IPS-18a (cell line): ENCODE measurements at regions not wholly inside any gene's neighbourhood (a gene's known extent, or its start where the extent isn't known, plus 50 kb on each side); places are given as distances from the start of the nearest gene placed in this dataset.

Experiments used
- H3K27ac ChIP-seq: one replicate; pipeline ENCODE4 v1.5.1; 2013; ENCODE audit warnings: low read length
- H3K27me3 ChIP-seq: one replicate; pipeline ENCODE4 v1.6.1; 2013; ENCODE audit warnings: mild to moderate bottlenecking, low read length; ENCODE audit not compliant: control insufficient read depth, insufficient read depth
- H3K36me3 ChIP-seq: one replicate; pipeline ENCODE4 v1.6.1; 2013; ENCODE audit warnings: low read depth, low read length; ENCODE audit not compliant: control insufficient read depth
- H3K4me1 ChIP-seq: one replicate; pipeline ENCODE4 v1.6.1; 2013; ENCODE audit warnings: low read depth, low read length; ENCODE audit not compliant: control insufficient read depth
- H3K4me3 ChIP-seq: one replicate; pipeline ENCODE4 v1.5.1; 2013; ENCODE audit warnings: low read length
- H3K9ac ChIP-seq: one replicate; pipeline ENCODE4 v1.6.1; 2013; ENCODE audit warnings: mild to moderate bottlenecking, low read length, moderate library complexity
- H3K9me3 ChIP-seq: one replicate; pipeline ENCODE4 v1.6.1; 2013; ENCODE audit warnings: low read depth, low read length; ENCODE audit not compliant: control insufficient read depth

DNA sequence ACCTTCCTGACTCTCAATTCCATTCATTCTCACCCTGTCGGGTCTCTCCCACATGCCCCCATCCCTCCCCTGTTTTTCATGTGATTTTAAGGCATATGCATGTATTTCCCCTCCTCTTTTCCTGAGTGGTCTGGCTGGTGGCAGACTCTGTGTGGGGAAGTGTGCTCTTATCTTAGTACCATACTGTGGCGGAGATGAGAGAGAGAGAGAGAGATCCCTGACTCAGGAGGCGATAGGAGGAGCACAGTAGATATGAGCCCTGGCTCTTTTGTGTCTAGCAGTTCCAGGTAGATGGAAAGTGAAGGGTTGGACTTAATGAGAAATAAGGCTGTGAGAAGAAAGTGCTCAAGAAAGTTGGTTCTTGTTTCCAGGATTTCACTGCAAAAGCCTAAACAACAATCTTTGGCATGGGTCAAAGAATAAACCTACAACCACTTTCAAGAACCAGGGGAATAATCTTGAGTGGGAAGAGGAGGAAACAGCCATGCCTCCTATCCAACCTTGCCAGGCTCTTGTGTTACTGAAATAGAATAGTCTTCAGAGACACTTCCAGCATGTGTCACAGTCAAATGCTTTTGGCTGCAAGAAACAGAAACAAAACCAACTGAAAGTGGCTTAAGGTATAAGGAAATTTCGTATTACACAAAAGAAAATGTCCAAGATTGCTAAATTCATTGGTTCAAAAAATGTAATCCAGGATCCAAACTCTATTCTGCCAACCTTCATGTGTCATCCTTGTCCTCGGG, 123.8 kb upstream of the MYLIP start:
- Histone ChIP-seq H3K9ac (no peak overlapping the region), H3K27ac (no peak overlapping the region), H3K27me3 (no peaks in the 10 kb centered on the region), H3K4me1 (no peaks in the 10 kb centered on the region), H3K36me3 (no peaks in the 10 kb centered on the region), H3K9me3 (no peaks in the 10 kb centered on the region), H3K4me3 (no peak overlapping the region)

DNA sequence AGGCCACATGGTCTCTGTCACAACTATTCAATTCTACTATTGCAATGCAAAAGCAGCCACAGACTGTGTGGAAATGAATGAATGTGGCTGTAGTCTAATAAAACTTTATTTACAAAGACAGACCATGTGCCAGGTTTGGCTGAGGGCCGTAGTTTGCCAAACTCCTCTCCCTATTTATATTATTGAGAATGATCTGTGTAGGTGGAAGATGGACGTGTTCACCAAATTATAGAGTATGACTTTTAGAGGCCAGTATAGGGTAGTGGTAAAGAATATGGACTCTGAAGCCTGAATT, 125.7 kb upstream of the MYLIP start:
- no peak overlapping the region for H3K9ac ChIP-seq
- no peak overlapping the region for H3K4me3 ChIP-seq
- H3K36me3 ChIP-seq: no peaks in the 10 kb centered on the region
- no peaks in the 10 kb centered on the region for H3K27me3 ChIP-seq
- H3K4me1 ChIP-seq: peaks cover 4% of the 10 kb centered on the region
- no peaks in the 10 kb centered on the region for H3K9me3 ChIP-seq
- H3K27ac ChIP-seq: no peak overlapping the region

DNA sequence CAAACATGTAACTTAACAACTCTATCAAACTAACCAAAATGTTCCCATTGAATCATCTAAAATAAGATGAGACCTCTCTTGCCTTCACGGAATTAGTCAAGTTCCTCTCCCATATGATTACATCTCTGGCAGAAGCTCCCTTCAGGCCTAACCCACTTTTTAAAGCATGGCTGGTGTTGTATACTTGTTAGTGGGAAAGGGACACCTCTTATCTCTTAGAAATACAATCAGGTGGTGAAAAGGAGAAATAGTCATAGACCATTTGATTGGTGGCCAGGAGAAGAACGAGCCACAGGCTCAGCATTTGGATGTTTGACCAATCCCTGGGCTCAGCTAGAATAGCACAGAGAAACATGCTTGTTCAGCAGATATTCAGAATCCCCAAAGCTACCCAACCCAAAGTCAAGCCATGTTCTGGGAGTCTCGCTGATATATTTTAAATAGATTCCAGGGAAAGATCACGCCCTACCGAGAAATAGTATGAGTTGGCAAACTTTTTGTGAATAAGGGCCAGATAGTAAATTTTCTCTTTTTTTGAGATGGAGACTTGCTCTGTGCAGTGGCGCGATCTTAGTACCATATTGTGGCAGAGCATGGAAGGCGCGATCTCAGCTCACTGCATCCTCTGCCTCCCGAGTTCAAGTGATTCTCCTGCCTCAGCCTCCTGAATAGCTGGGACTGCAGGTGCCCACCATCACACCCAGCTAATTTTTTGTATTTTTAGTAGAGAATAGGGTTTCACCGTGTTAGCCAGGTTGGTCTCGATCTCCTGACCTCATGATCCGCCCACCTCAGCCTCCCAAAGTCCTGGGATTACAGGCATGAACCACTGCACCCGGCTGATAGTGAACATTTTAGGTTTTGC, 126.3 kb upstream of the MYLIP start:
- Histone ChIP-seq H3K27me3 (no peaks in the 10 kb centered on the region), H3K36me3 (no peaks in the 10 kb centered on the region), H3K4me1 (peaks cover 9% of the 10 kb centered on the region), H3K9me3 (no peaks in the 10 kb centered on the region), H3K9ac (no peak overlapping the region), H3K4me3 (no peak overlapping the region), H3K27ac (no peak overlapping the region)

DNA sequence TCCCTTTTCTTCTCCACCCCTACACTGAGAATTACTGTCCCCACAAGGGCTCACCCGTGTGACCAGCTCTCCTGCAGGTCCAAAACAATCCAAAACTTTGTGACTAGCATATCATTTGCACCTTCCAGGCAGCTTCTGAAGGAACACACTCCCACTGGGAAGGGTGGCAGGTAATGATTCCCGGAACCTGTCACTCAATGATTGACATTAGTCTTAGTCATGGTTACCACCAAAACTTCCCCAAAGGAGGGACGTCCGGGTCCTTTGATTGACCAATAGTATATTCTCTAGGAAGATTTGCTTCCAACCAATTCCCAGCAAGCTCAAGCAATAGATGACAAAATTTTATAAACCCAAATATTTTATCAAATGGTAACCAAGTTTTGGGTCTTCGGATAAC, 127.7 kb upstream of the MYLIP start:
- H3K4me1 ChIP-seq: peaks cover 9% of the 10 kb centered on the region
- no peaks in the 10 kb centered on the region for H3K36me3 ChIP-seq
- H3K9me3 ChIP-seq: no peaks in the 10 kb centered on the region
- H3K4me3 ChIP-seq: no peak overlapping the region
- H3K27ac ChIP-seq: no peak overlapping the region
- no peaks in the 10 kb centered on the region for H3K27me3 ChIP-seq
- no peak overlapping the region for H3K9ac ChIP-seq

DNA sequence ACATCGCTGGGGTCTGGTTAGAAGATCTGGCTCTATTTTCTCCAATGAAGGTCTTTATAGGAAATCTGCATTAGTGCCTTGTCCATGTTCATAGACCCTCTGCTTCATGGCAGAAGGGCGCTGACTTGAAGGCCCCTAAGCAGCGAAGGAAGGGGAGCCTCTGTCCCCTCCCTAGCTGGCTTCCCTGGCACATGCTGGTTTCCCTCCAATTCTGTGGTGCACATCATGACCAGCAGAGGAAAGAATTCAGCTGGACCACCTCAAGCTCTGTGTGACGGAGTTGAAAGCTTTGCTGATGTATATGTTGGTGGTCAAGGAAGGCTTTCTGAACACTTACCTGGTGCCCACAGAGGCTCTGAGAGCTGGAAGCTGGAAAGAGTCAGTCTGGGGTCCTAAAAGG, 129.7 kb upstream of the MYLIP start:
- H3K9me3 ChIP-seq: no peaks in the 10 kb centered on the region
- H3K9ac ChIP-seq: no peak overlapping the region
- H3K4me1 ChIP-seq: peaks cover 9% of the 10 kb centered on the region
- no peak overlapping the region for H3K27ac ChIP-seq
- H3K27me3 ChIP-seq: no peaks in the 10 kb centered on the region
- H3K36me3 ChIP-seq: no peaks in the 10 kb centered on the region
- no peak overlapping the region for H3K4me3 ChIP-seq

DNA sequence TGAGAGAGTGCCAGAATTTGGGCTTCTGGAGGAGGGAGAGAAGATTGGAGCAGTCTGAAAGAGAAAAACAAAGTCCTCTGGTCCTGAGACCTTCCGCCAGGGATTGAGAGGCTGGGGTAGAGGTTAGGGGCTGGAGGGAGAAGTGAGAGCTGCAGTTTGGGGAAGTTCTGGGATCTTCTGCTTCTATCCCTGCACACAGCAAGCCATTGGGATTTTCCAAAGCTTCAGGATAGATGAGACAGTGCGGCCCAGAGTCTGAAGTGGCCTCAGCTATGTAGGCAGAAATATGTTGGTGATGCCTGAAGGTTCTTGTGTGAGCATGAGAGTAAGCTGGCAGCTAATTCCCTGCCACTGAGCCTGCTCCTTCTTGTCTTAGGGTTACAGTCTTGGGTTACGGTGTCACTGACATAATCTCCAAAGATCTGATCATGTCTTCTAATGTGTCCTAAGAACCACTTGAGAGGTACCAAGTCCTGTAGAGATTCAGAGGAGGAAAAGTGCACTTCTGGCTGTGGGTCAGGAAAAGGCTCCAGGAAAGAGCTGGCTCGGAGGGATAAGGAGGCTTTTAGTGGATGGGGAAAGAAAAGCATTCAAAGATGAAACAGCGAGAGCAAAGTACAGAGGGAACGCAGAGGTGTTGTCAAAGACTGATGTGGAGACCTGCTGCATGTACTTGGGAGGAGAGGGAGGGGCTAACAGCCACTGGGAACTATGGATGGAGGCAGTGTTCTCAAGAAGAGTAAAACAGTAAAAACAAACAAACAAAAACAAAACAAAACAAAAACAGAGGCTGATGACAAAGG, 131.1 kb upstream of the MYLIP start:
- Histone ChIP-seq H3K9ac (no peak overlapping the region), H3K36me3 (no peaks in the 10 kb centered on the region), H3K27me3 (no peaks in the 10 kb centered on the region), H3K4me1 (peaks cover 9% of the 10 kb centered on the region), H3K9me3 (no peaks in the 10 kb centered on the region), H3K27ac (no peak overlapping the region), H3K4me3 (no peak overlapping the region)

DNA sequence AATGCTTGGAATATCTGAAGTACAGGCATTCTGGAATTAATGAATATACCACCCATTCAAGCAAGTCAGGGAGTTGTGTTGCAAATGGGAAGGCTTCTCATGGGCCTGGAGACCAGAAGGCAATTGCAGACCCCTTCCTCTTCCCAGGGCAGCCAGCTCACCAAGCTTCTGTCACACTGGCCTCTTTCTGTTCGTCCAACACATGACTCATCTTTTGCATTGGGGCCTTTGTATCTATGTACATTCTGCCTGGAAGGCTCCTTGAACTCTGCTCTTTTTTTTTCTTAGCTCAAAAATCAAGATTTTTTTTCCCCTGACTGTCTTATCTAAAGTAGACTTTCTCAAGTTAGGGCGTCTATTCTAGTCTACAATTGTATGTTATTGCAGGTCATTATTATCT, 132.9 kb upstream of the MYLIP start:
- H3K9me3 ChIP-seq: no peaks in the 10 kb centered on the region
- H3K36me3 ChIP-seq: no peaks in the 10 kb centered on the region
- H3K9ac ChIP-seq: no peak overlapping the region
- H3K4me3 ChIP-seq: no peak overlapping the region
- peaks cover 9% of the 10 kb centered on the region for H3K4me1 ChIP-seq
- no peak overlapping the region for H3K27ac ChIP-seq
- no peaks in the 10 kb centered on the region for H3K27me3 ChIP-seq

DNA sequence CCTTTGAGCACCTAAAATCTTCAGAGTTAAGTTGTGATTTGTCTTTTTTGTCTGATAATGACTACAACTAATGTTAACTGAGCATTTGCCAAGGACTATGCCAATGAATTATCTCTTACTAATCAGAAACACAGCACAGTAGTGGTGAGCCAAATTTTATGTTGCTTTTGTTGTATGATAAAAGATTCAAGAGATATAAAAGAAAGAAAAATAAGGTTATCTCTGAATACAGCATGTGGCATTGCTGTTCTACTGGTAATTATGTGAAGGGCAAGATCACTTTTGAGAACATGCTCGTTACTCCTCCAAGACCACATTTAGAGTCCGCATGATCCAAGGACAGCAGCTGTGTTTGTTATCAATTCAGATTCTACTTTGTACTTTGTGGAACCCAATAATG, 133.4 kb upstream of the MYLIP start:
- Histone ChIP-seq H3K36me3 (no peaks in the 10 kb centered on the region), H3K27ac (no peak overlapping the region), H3K4me3 (no peak overlapping the region), H3K27me3 (no peaks in the 10 kb centered on the region), H3K4me1 (peaks cover 9% of the 10 kb centered on the region), H3K9me3 (no peaks in the 10 kb centered on the region), H3K9ac (no peak overlapping the region)

DNA sequence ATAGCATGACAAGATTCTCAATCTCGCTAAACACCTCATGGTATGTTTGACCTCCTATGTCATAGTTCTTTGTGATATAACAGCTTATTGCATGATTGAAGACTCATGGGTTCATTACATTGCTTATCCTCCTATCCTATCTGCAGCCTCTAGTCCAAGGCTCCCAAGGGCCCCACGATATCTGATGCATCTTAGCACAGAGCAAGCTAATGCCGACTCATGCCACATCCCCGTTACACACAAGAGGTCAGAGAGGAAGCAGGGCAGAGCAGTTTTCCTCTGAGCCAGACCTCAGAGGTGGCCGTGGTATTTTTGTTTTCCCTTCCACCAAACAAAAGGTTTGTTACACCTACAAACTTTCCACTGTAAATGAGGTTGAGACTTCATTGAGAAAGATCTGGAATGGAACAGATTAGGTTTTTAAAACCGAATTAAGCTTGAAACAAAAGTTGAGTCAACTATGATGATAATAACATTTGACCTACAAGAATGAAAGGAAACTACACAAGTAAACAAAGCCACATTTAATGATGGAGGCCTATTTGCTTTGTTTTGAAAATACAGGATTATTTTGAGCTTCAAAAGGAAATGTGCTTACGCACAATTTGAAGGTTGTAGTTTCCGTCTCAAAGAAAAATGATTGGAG, 133.9 kb upstream of the MYLIP start:
- H3K9me3 ChIP-seq: no peaks in the 10 kb centered on the region
- no peak overlapping the region for H3K4me3 ChIP-seq
- peaks cover 9% of the 10 kb centered on the region for H3K4me1 ChIP-seq
- no peak overlapping the region for H3K9ac ChIP-seq
- H3K27ac ChIP-seq: no peak overlapping the region
- no peaks in the 10 kb centered on the region for H3K27me3 ChIP-seq
- no peaks in the 10 kb centered on the region for H3K36me3 ChIP-seq

DNA sequence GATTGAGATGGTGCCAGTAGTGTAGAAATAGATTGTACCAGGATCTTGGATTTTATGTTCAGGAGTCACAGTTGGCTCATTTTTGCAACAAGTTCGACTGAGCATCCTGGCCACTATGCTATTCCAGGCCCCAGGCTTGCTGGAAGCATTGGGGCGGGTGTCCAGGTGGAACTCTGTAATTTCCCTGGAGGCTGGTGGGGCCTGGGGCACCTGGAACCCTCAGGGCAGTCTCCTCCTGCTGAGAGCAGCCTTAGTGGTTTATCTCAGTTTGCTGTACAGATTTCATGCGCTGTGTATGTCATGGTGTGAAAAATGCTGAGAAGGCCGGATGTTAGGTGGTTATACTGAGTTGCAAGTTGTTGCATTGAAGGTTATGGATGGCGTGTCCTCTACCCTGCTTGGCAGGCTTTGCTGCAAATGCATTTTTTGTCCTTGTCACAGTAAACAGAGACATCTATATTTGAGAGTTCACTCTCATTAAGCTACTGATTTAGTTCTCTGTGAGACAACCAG, 135.1 kb upstream of the MYLIP start:
- peaks cover 9% of the 10 kb centered on the region for H3K4me1 ChIP-seq
- no peak overlapping the region for H3K9ac ChIP-seq
- H3K27ac ChIP-seq: no peak overlapping the region
- H3K9me3 ChIP-seq: no peaks in the 10 kb centered on the region
- H3K27me3 ChIP-seq: no peaks in the 10 kb centered on the region
- H3K36me3 ChIP-seq: no peaks in the 10 kb centered on the region
- H3K4me3 ChIP-seq: no peak overlapping the region

DNA sequence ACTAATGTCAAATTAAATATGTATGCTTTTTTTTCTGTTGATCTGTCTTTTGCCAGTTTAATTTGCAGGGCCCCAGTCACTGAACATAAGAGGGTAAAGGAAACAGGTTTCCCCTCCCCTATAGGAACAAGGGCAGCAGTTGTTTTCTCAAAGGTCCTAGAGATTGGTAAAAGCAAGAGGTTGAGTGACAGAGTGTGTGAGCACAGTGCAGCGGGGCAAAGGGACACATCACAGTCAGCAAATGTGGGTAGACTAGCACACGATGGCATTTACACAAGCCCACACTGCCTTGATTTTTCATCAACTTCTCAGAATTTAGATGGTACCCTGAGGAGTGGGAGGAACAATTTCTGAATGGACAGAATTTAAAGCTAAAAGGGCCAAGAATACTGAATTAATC, 138.7 kb upstream of the MYLIP start:
- Histone ChIP-seq H3K4me3 (no peak overlapping the region), H3K27me3 (no peaks in the 10 kb centered on the region), H3K4me1 (peaks cover 4% of the 10 kb centered on the region), H3K9me3 (no peaks in the 10 kb centered on the region), H3K36me3 (no peaks in the 10 kb centered on the region), H3K27ac (no peak overlapping the region), H3K9ac (no peak overlapping the region)
